Activated CD8-positive, alpha-beta memory T cell treated with anti-CD3 and anti-CD28 coated beads, Interleukin-2, amount 10 ng/mL, durations not matched to agents 7 days and 5 days (primary cell): ENCODE measurements at regions not wholly inside any gene's neighbourhood (a gene's known extent, or its start where the extent isn't known, plus 50 kb on each side); places are given as distances from the start of the nearest gene placed in this dataset.

Experiments
- ATAC-seq: fragments of 150-1000 bp; cut with Tn5 transposase; one replicate; pipeline ENCODE4 v1.10.0; 2021; ENCODE audit warnings: moderate library complexity
- CTCF ChIA-PET: fragments of 350-600 bp; sonication (Branson Sonifier 250); formaldehyde crosslinking; loops from one replicate; lab custom pipeline; 2021; ENCODE audit warnings: antibody characterized with exemption; lab: Charles Lee
- DNase-seq: peaks from one replicate; pipeline ENCODE4 v3.0.0-alpha.2; 2020
- H3K27ac Mint-ChIP-seq: one replicate; pipeline ENCODE4 v1.8.0; 2021; ENCODE audit warnings: mild to moderate bottlenecking, mixed read lengths
- H3K27me3 Mint-ChIP-seq: one replicate; pipeline ENCODE4 v1.8.0; 2021; ENCODE audit warnings: mixed read lengths
- H3K36me3 Mint-ChIP-seq: one replicate; pipeline ENCODE4 v1.8.0; 2021; ENCODE audit warnings: mild to moderate bottlenecking, mixed read lengths
- H3K4me1 Mint-ChIP-seq: one replicate; pipeline ENCODE4 v1.8.0; 2021; ENCODE audit warnings: mixed read lengths
- H3K4me3 Mint-ChIP-seq: one replicate; pipeline ENCODE4 v1.8.0; 2021; ENCODE audit warnings: mild to moderate bottlenecking, moderate library complexity, mixed read lengths
- H3K9me3 Mint-ChIP-seq: one replicate; pipeline ENCODE4 v1.8.0; 2022; ENCODE audit warnings: low read depth, mixed read lengths

GRCh38 chr21:15592271-15592860 is 137.4 kb upstream of the USP25 start:
- no peaks in the 10 kb centered on the region for H3K36me3 Mint-ChIP-seq
- no peak for ATAC-seq
- H3K9me3 Mint-ChIP-seq, result no peaks in the 10 kb centered on the region
- no peaks in the 10 kb centered on the region for H3K4me1 Mint-ChIP-seq
- no peak overlapping the region for H3K4me3 Mint-ChIP-seq
- peaks cover 8% of the 10 kb centered on the region for H3K27me3 Mint-ChIP-seq
- no peak overlapping the region for H3K27ac Mint-ChIP-seq
- no peak for DNase-seq
- CTCF ChIA-PET, result no interaction called here

- DNase-seq (no peak), ATAC-seq (no peak)
- peaks cover 8% of the 10 kb centered on the region for H3K27me3 Mint-ChIP-seq
- CTCF ChIA-PET, result no interaction called here
- no peak overlapping the region for H3K4me3 Mint-ChIP-seq
- no peaks in the 10 kb centered on the region for H3K36me3 Mint-ChIP-seq
- no peaks in the 10 kb centered on the region for H3K9me3 Mint-ChIP-seq
- no peak overlapping the region for H3K27ac Mint-ChIP-seq
- no peaks in the 10 kb centered on the region for H3K4me1 Mint-ChIP-seq
Observed at GRCh38 chr21:15592957-15593356, 136.8 kb upstream of the USP25 start.

DNA sequence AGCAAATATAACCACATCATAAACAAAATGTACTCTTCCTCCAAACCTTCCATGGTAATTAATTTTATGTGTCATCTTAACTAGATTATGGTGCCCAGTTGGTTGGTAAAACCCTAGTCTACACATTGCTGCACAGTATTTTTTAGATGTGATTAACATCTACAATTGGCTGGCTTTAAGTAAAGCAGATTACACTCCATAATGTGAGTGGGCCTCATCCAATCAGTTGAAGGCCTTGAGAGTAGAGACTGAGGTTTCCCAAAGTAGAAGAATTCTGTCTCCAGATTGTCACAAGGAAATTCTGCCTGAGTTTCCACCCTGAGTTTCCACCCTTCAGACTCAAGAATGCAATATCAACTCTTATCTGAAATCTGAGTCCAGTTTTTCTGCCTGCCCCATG is 128.4 kb upstream of the USP25 start:
- ATAC-seq, result no peak
- Mint-ChIP-seq H3K36me3 (no peaks in the 10 kb centered on the region), H3K9me3 (peaks cover 2% of the 10 kb centered on the region), H3K4me1 (no peaks in the 10 kb centered on the region), H3K27me3 (peaks cover 2% of the 10 kb centered on the region), H3K27ac (no peak overlapping the region), H3K4me3 (no peak overlapping the region)
- DNase-seq, result no peak
- CTCF ChIA-PET, result no interaction called here

DNA sequence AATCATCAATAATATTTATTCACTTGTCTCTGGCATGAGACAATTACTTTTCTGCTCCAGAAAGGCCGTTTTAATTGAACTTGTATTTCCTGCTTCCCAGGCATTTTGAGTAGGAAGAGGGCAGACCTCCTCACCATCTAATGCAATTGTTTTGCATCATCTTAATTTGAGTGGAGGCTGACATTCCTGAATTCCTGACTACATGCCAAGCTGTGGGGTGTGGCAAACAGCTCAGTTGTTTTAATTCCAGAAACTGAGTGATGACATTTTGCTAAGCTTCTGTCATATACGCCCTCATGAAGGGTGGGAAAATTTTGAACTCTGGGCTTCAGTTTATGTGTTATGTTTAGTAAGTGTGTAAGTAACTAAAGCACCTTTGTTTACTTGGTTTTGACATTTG is 125.4 kb upstream of the USP25 start:
- DNase-seq (no peak), ATAC-seq (no peak)
- Mint-ChIP-seq H3K4me3 (no peak overlapping the region), H3K36me3 (no peaks in the 10 kb centered on the region), H3K4me1 (no peaks in the 10 kb centered on the region), H3K27ac (no peak overlapping the region), H3K27me3 (peaks cover 5% of the 10 kb centered on the region), H3K9me3 (peaks cover 2% of the 10 kb centered on the region)
- CTCF ChIA-PET, result no interaction called here

GRCh38 chr21:15614766-15615165 is 115.0 kb upstream of the USP25 start:
- CTCF ChIA-PET, result no interaction called here
- no peaks in the 10 kb centered on the region for H3K27me3 Mint-ChIP-seq
- no peaks in the 10 kb centered on the region for H3K36me3 Mint-ChIP-seq
- H3K4me1 Mint-ChIP-seq, result no peaks in the 10 kb centered on the region
- ATAC-seq (no peak), DNase-seq (no peak)
- no peak overlapping the region for H3K27ac Mint-ChIP-seq
- no peak overlapping the region for H3K4me3 Mint-ChIP-seq
- no peaks in the 10 kb centered on the region for H3K9me3 Mint-ChIP-seq

- no peaks in the 10 kb centered on the region for H3K9me3 Mint-ChIP-seq
- no peak overlapping the region for H3K4me3 Mint-ChIP-seq
- no peak for ATAC-seq
- H3K4me1 Mint-ChIP-seq, result no peaks in the 10 kb centered on the region
- DNase-seq, result no peak
- CTCF ChIA-PET, result no interaction called here
- no peaks in the 10 kb centered on the region for H3K27me3 Mint-ChIP-seq
- H3K36me3 Mint-ChIP-seq, result no peaks in the 10 kb centered on the region
- H3K27ac Mint-ChIP-seq, result no peak overlapping the region
Observed at GRCh38 chr21:15616864-15617574, 112.8 kb upstream of the USP25 start.

DNA sequence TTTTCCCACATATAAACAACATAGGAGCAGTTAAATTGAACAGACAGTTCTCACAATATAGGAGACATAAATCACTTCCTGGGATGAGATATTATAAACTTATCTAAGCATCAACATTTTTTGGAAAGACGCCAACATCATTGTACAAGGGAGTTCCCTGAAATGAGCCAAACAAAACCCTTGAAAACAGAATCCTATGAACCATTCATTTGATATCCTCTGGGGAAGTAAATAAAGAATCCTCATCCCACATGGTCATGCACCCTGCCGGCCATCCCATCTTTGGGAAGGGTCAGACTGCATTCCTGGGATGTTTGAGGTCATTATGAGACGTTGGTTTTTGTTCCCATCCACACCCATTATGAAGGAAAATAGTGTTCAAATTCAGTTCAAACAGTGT is 111.8 kb upstream of the USP25 start:
- ATAC-seq, result no peak
- Mint-ChIP-seq H3K9me3 (no peaks in the 10 kb centered on the region), H3K4me3 (no peak overlapping the region), H3K36me3 (no peaks in the 10 kb centered on the region), H3K27ac (no peak overlapping the region), H3K27me3 (no peaks in the 10 kb centered on the region), H3K4me1 (no peaks in the 10 kb centered on the region)
- no peak for DNase-seq
- CTCF ChIA-PET, result interaction anchor here (0.7 kb wide), 1 partner anchor 11 kb away, joined by 3 read pairs; no protein-coding TSS in a partner anchor

GRCh38 chr21:15620892-15621291 is 108.9 kb upstream of the USP25 start:
- H3K27me3 Mint-ChIP-seq, result no peaks in the 10 kb centered on the region
- H3K4me1 Mint-ChIP-seq, result no peaks in the 10 kb centered on the region
- no peak for DNase-seq
- no peak for ATAC-seq
- H3K9me3 Mint-ChIP-seq, result no peaks in the 10 kb centered on the region
- CTCF ChIA-PET, result no interaction called here
- H3K27ac Mint-ChIP-seq, result no peak overlapping the region
- H3K36me3 Mint-ChIP-seq, result no peaks in the 10 kb centered on the region
- no peak overlapping the region for H3K4me3 Mint-ChIP-seq

GRCh38 chr21:15624646-15625045 is 105.1 kb upstream of the USP25 start:
- Mint-ChIP-seq H3K36me3 (no peaks in the 10 kb centered on the region), H3K4me3 (no peak overlapping the region), H3K4me1 (no peaks in the 10 kb centered on the region), H3K27ac (no peak overlapping the region), H3K27me3 (no peaks in the 10 kb centered on the region), H3K9me3 (no peaks in the 10 kb centered on the region)
- DNase-seq, result no peak
- no peak for ATAC-seq
- CTCF ChIA-PET, result no interaction called here

GRCh38 chr21:15625363-15625762 is 104.4 kb upstream of the USP25 start:
- Mint-ChIP-seq H3K27ac (no peak overlapping the region), H3K36me3 (no peaks in the 10 kb centered on the region), H3K9me3 (no peaks in the 10 kb centered on the region), H3K27me3 (no peaks in the 10 kb centered on the region), H3K4me1 (no peaks in the 10 kb centered on the region), H3K4me3 (no peak overlapping the region)
- ATAC-seq (no peak), DNase-seq (no peak)
- CTCF ChIA-PET, result no interaction called here

DNA sequence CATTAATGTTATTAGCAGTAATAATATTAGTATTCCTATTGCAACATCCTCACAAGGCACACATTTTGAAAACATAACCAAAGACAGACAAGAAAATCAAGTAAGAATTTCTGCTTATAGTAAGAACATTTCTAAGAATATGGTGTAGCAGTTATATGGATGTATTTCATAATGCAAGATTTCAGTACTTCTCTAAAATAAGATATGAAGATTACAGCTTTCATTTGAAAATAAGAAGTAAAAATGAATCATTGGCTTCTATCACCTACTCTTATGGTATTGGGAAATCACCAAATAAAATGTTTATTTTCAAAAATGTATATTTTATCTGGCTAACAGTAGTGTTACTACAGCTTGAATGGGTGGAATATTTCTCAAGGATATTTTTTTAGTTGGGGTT is 103.8 kb upstream of the USP25 start:
- CTCF ChIA-PET, result no interaction called here
- H3K36me3 Mint-ChIP-seq, result no peaks in the 10 kb centered on the region
- H3K4me3 Mint-ChIP-seq, result no peak overlapping the region
- H3K4me1 Mint-ChIP-seq, result no peaks in the 10 kb centered on the region
- no peaks in the 10 kb centered on the region for H3K9me3 Mint-ChIP-seq
- H3K27me3 Mint-ChIP-seq, result no peaks in the 10 kb centered on the region
- no peak for DNase-seq
- H3K27ac Mint-ChIP-seq, result no peak overlapping the region
- ATAC-seq, result no peak

- Mint-ChIP-seq H3K4me1 (no peaks in the 10 kb centered on the region), H3K27me3 (no peaks in the 10 kb centered on the region), H3K27ac (no peak overlapping the region), H3K36me3 (no peaks in the 10 kb centered on the region), H3K9me3 (no peaks in the 10 kb centered on the region), H3K4me3 (no peak overlapping the region)
- CTCF ChIA-PET, result no interaction called here
- DNase-seq (no peak), ATAC-seq (no peak)
Observed at GRCh38 chr21:15627011-15627410, 102.8 kb upstream of the USP25 start.

- ATAC-seq (no peak), DNase-seq (no peak)
- H3K27me3 Mint-ChIP-seq, result no peaks in the 10 kb centered on the region
- no peak overlapping the region for H3K27ac Mint-ChIP-seq
- H3K4me1 Mint-ChIP-seq, result no peaks in the 10 kb centered on the region
- H3K9me3 Mint-ChIP-seq, result no peaks in the 10 kb centered on the region
- CTCF ChIA-PET, result no interaction called here
- no peak overlapping the region for H3K4me3 Mint-ChIP-seq
- no peaks in the 10 kb centered on the region for H3K36me3 Mint-ChIP-seq
Observed at GRCh38 chr21:15627823-15628222, 102.0 kb upstream of the USP25 start.

GRCh38 chr21:15631342-15631741 is 98.4 kb upstream of the USP25 start:
- CTCF ChIA-PET, result no interaction called here

More at GRCh38 chr21:15631342-15631741, 98.4 kb upstream of the USP25 start:
- Mint-ChIP-seq H3K27ac (no peak overlapping the region), H3K36me3 (no peaks in the 10 kb centered on the region), H3K27me3 (no peaks in the 10 kb centered on the region), H3K4me3 (no peak overlapping the region), H3K9me3 (no peaks in the 10 kb centered on the region), H3K4me1 (no peaks in the 10 kb centered on the region)
- no peak for DNase-seq
- no peak for ATAC-seq
